Activated T-helper 1 cell treated with Interleukin-2 at 50 U/mL for 16 hours (primary cell): ENCODE measurements at regions not wholly inside any gene's neighbourhood (a gene's known extent, or its start where the extent isn't known, plus 50 kb on each side); places are given as distances from the start of the nearest gene placed in this dataset.

Experiments used
- DNase-seq: peaks from one replicate; pipeline ENCODE4 v3.0.0-alpha.2; 2020; ENCODE audit warnings: low read depth

- DNase-seq, result no peak
Measured at GRCh38 chr6:40312213-40313015, 274.8 kb downstream of the LRFN2 start.

DNA sequence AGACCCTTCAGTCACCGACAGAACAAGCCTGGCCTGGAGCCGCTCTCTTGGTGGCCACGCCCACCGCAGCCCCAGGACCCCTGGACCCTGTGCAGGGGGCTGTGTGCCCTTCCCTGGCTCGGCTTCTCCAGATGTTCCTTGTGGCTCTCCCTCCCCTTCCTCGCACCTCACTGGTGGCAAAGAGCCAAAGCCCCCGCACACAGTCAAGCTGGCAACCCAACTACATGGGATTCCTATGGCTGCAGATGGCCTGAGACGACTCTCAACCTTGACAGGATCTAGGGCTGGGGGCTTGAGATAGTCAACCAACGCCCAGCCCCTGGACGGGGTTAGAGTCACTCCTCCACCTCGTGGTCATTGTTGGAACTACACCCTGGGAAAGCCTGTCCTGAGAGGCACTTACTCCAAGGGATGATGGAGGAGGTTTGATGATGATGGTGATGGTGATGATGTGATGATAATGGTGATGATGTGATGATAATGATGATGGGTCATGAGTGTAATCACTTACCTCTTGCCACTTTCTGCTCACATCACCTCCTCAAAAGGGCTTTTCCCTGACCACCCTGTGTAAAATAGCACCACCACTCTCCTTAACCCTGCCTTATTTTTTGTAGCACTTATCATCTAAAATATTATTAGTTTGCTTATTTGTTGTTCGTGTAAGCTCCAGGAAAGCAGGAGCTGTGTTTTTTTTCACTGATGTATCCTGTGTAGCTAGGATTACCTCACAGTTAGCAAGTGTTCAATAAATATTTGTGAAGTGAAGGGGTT is 278.4 kb downstream of the LRFN2 start:
- DNase-seq, result no peak

DNA sequence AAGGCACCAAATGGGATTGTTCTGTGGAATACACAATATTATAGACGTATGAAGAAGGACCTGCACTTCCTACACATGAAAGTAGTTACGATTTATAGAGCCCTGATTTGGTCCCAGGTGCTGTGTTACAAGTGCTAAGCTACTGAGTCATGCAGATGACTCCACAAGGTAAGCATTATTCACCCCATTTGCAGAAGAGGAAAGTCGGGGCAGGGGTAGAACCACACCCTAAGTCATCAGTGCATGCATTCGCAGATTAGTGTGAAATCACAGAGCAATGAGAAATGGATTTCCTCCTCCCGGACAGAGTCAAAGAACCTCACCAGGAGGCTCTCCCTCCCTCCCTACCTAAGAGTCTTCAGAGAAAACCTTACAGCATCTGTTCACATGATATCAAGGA is 279.5 kb downstream of the LRFN2 start:
- no peak for DNase-seq

DNA sequence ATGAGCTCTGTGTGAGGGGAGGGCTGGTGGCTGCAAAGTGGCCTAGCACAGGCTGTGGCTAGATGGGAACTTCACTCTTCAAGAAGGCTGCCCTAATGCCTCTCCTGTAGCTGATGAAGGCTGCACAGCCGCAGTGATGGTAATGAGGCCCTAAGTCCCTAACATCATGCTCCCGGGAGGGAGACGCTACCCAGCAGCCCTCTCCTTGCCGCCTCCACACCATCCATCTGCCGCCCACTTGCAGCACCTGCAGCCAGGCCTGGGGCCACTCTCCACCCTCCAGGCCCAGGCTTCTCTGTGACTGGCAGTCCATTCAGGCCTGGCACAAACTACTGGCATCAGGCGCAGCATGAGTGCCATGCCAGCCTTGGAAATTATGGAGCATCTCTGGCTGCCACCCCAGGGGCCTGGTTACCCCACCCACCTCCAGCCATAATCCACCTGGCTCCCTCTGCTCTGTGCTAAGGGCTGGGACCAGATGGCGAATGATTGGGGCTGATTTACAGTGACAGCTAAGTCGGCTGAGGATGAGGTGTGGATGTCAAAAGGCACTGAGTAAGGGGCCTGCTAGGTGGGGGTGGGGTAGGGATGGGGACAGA is 284.2 kb downstream of the LRFN2 start:
- no peak for DNase-seq

GRCh38 chr6:40299681-40300080 is 287.5 kb downstream of the LRFN2 start:
- no peak for DNase-seq

GRCh38 chr6:40298207-40298606 is 289.0 kb downstream of the LRFN2 start:
- DNase-seq, result no peak

DNA sequence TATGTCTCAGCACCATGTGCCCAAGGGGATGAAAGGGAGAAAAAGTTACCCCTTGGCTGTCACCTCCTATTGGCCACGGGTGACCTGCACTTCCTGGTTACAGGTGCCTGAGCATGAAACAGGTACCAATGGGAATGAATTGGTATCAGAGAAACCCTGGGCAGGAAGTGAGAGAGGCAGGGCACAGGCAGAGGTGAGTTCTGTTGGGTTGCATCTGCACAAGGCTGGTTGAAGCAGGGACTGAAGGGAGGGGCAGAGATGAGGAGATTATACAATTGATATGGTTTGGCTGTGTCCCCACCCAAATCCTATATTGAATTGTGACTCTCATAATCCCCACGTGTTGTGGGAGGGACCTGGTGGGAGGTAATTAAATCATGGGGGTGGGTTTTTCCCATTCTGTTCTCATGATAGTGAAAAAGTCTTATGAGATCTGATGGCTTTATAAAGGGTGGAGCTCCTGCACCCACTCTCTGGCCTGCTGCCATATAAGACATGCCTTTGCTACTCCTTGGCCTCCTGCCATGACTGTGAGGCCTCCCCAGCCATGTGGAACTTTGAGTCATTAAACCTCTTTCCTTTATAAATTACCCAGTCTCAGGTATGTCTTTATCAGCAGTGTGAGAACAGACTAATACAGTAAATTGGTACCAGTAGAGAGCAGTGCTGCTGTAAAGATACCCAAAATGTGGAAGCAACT is 291.8 kb downstream of the LRFN2 start:
- DNase-seq, result no peak

GRCh38 chr6:40293460-40294185 is 293.5 kb downstream of the LRFN2 start:
- DNase-seq, result no peak

- DNase-seq, result no peak
Measured at GRCh38 chr6:40293060-40293459, 294.1 kb downstream of the LRFN2 start.

DNA sequence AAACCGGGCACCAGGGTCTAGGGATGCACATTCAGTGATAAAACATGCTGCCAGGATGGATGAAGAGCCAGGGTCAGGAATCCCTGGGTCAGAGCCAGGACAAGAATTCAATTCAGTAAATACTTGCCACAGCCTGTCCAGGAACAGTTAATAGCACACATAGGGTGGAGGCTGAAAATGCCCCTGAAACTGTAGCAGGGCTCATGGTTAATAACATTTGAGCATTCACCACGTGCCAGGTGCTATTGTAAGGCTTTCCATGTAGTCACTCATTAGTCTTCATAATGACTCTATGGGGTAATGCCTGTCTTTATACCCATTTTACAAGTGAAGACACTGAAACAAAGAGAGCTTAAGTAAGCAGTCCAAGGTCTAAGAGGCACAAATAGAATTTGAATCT is 296.3 kb downstream of the LRFN2 start:
- no peak for DNase-seq

DNA sequence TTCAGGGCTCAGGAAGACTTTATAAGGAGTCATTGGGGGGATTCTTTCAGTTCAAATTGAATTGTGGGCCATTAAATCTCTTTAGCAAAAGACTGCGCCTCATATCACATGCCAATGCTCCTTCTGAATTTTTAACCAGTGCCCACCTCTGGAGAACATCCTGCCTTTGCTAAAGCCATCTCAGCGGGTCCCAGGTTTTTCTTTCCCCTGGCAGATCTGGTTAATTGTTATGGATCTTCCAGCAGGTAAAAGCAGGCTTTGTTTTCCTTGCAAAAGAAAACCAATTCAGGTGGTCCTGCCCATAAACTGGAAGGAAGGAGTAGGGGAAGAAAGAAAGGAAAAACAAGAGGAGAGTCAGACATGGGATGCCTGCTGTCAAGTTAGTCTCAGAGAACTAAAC is 298.2 kb downstream of the LRFN2 start:
- no peak for DNase-seq

DNA sequence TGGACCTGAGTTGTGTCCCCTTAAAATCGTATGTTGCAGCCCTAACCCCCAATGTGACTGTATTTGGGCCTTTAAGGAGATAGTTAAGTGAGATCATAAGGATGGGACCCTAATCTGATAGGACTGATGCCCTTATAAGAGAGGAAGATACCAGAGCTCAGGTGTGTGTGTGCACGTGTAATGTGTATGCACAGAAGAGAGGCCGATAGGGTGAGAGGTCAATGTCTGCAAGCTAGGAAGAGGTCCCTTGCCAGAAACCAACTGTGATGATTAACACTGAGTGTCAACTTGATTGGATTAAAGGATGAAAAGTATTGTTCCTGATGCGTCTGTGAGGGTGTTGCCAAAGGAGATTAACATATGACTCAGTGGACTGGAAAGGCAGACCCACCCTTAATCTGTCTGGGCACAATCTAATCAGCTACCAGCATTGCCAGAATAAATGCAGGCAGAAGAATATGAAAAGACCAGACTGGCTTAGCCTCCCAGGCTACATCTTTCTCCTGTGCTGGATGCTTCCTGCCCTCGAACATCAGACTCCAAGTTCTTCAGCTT is 299.8 kb downstream of the LRFN2 start:
- no peak for DNase-seq

- no peak for DNase-seq
Measured at GRCh38 chr6:40286721-40287120, 300.4 kb downstream of the LRFN2 start.

- DNase-seq, result no peak
Measured at GRCh38 chr6:40285996-40286395, 301.2 kb downstream of the LRFN2 start.

- no peak for DNase-seq
Measured at GRCh38 chr6:40285535-40285934, 301.6 kb downstream of the LRFN2 start.

- DNase-seq, result no peak
Measured at GRCh38 chr6:40282986-40283385, 304.2 kb downstream of the LRFN2 start.

GRCh38 chr6:40281402-40281801 is 305.8 kb downstream of the LRFN2 start:
- no peak for DNase-seq

GRCh38 chr6:40280231-40280630 is 306.9 kb downstream of the LRFN2 start:
- no peak for DNase-seq

GRCh38 chr6:40276141-40276540 is 311.0 kb downstream of the LRFN2 start:
- no peak for DNase-seq

DNA sequence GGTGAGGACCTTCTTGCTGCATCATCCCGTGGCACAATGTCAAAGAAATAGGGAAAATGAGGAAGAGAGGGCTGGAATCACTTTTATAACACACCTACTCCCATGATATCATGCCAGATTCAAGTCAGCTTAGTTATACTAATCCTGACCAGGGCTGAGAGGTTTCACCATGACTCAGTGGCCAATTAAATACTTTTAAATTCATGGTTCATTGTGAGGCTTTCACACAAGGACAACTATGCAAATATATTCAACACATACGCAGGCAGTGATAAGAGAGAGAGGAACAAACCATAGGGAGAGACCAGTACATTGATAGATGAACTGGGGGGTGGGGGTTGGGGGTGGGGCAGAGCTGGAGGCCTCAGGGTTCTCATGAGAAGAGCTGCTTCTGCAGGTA is 313.1 kb downstream of the LRFN2 start:
- no peak for DNase-seq

DNA sequence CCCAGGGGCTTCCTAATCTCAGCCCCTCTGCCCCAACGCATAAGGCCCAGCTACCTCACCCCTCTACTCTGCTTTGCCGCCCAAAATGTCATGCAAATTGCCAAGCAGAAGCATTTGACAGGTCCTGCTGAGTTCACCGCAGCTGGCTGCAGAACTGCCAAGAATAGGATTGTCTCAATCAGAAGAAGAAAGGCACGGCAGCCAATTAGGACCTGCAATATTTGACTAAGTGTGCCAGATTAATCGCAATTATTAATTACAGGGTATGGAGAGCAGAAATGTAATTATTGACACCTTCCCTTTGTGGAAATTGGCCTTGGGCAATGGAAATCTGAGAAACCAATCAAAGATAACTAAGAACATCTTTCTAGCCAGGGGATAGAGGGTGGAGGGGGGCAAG is 318.6 kb downstream of the LRFN2 start:
- DNase-seq, result no peak

GRCh38 chr6:40268166-40268565 is 319.0 kb downstream of the LRFN2 start:
- no peak for DNase-seq
